ENCODE measurements at regions not wholly inside any gene's neighbourhood (a gene's known extent, or its start where the extent isn't known, plus 50 kb on each side); places are given as distances from the start of the nearest gene placed in this dataset.

DNA sequence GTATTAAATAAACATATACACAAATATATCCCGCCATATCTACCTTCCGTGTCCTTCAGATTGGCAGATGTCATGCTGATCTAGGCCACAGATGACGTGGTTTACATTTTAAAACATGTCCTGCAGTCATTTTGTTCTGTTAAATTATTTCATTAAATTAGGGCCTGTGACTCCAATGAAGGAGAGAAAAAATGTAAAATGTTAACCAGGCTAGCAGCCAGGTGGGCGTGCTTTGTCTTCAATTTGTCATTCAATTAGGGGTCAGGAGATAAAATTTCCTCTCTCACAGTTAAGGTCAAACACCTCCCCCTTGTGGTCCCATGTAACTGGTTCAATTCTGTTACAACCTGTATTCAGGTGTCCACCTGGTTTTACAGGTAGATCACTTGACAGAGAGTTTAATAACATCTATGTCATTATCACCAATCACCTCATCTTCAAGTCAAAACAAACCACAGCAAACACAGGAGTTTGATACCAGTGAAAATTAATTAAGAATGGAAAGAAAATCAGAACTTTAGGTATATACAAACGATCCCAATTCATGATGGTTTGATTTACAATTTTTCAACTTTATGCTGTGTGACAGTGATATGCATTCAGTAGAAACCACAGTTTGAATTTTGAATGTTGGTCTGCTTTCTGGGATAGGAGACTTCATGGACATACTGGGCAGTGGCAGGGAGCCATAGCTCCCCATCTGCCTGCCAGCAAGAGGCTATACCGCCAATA lies 339.4 kb downstream of the CMPK2 start:
- peak; percentile 76 for DNase-seq (ENCODE audit: low spot score)

DNA sequence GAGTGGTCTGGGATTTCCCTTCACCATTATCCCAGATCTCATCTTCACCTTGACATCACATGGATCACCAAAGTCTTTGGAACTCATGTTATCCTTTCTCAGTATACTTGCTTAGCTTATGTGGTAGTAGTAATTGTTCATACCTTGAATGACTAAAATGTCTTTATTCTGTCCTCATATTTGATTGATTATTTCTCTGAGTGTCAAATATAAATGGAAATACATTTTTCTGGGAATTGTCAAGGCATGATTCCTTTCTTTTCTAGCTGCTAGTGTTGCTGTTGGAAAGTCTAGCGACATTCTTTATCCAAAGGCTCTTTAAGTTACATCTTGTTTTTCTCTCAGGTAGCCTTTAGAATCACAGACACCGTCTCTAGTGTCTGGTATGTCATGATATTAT lies 334.4 kb downstream of the CMPK2 start:
- DNase-seq (ENCODE audit: low spot score) = no peak

- peak; percentile 17 for DNase-seq (ENCODE audit: low spot score)
Observed at GRCh38 chr2:6535572-6535971, 330.1 kb downstream of the CMPK2 start.

- no peak for DNase-seq (ENCODE audit: low spot score)
Observed at GRCh38 chr2:6538607-6539006, 327.1 kb downstream of the CMPK2 start.

DNA sequence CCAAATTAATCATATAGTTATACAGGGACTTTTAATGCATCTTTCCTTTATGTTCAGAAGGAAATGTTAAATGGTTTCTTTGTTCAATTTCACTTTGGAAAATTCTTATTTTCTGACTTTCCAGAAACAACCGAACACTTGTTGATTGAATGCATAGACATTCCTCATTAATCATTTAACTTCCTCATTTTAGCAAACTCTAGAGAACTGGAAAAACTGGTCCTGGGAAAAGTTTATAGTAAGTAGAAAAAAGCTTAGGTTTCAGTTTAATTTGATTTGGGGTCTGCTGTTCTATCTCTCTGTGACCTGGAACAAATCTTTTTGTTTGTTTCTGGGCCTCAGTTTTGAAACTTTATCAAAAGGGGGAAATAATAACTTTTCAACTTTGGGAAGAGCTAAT lies 320.4 kb downstream of the CMPK2 start:
- no peak for DNase-seq (ENCODE audit: low spot score)

GRCh38 chr2:6545795-6546194 lies 319.9 kb downstream of the CMPK2 start:
- no peak for DNase-seq (ENCODE audit: low spot score)

GRCh38 chr2:6554466-6554865 lies 311.2 kb downstream of the CMPK2 start:
- DNase-seq (ENCODE audit: low spot score) = no peak

- no peak for DNase-seq (ENCODE audit: low spot score)
Observed at GRCh38 chr2:6556755-6557154, 309.0 kb downstream of the CMPK2 start.

- DNase-seq (ENCODE audit: low spot score) = no peak
Observed at GRCh38 chr2:6557737-6558136, 308.0 kb downstream of the CMPK2 start.

DNA sequence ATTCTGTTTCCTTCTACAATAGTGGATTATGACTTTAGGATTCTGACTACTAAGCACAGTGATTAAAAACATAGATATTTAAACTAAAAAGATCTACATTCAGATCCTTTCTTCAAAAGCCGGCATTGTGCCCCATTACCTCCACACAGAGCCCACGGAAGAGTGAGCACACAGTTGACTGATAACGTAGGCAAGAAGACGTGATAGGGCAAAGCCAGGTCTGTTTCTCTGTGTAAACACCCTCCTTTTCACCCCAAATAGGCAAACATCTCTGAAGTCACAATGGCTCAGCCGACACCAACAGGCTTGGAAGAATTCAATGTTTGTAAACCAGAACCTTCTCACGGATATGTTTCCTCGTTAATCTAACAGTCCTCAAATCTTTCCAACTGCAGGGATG lies 302.9 kb downstream of the CMPK2 start:
- no peak for DNase-seq (ENCODE audit: low spot score)

DNA sequence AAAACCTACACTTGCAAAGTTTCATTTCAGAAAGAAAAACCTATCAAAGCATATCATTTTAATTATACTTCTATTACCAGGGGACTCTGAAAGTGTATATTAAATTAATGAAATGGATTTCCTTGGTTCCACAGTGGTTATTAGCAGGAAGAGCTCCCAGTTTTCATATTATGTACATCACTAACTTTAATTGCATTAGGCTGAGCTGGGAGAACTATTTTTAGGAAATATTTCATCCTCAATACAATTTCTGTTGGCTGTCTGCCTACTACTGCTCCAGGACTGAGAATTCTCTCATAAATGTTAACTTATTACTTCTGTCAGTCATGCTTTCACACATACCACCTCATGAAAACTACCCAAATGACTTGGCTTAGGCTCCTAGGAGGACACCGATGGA lies 301.4 kb downstream of the CMPK2 start:
- no peak for DNase-seq (ENCODE audit: low spot score)

DNA sequence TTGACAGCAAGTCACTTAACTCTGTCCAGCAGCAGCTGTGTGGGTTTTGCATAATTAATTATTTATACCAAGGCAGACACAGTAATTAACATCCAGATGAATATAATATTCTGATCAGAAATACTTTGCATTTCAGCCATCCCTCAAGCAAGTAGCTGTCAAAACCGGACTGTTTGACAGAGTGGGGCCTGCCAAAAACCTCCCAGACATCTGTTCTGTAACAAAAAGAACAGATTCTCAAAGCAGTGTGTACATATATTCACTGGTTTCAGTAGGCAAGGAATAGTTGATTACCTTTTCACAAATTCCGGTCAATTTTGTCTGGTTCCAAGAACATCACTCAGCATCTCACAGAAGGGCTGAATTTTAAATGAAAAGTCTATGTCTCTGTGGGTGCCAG lies 291.6 kb downstream of the CMPK2 start:
- DNase-seq (ENCODE audit: low spot score) = no peak

DNA sequence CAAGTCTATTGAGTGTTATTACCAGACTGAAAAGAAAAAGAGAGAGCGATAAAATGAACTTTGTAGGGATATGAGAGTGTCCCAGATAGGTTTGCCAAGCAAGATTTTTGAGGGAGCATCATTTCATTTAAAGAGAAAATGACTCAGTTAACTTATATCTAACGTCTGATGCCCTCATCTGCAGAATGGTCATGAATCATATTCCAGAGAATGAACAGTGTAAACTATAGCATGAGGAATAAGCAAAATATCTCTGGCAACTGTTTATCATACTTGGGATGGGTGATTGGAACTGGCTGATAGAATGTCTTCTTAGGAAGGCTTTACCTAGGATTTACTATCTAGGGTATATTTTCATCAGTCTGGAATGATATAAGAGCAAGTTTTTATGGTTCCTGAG lies 289.4 kb downstream of the CMPK2 start:
- DNase-seq (ENCODE audit: low spot score) = no peak

GRCh38 chr2:6577960-6578359 lies 287.7 kb downstream of the CMPK2 start:
- no peak for DNase-seq (ENCODE audit: low spot score)

- DNase-seq (ENCODE audit: low spot score) = no peak
Observed at GRCh38 chr2:6578416-6578815, 287.3 kb downstream of the CMPK2 start.

- DNase-seq (ENCODE audit: low spot score) = no peak
Observed at GRCh38 chr2:6579281-6579680, 286.4 kb downstream of the CMPK2 start.

- DNase-seq (ENCODE audit: low spot score) = no peak
Observed at GRCh38 chr2:6580982-6581381, 284.7 kb downstream of the CMPK2 start.

- no peak for DNase-seq (ENCODE audit: low spot score)
Observed at GRCh38 chr2:6589150-6589549, 276.6 kb downstream of the CMPK2 start.

GRCh38 chr2:6590442-6590841 lies 275.3 kb downstream of the CMPK2 start:
- no peak for DNase-seq (ENCODE audit: low spot score)

- no peak for DNase-seq (ENCODE audit: low spot score)
Observed at GRCh38 chr2:6602471-6602870, 263.2 kb downstream of the CMPK2 start.

- no peak for DNase-seq (ENCODE audit: low spot score)
Observed at GRCh38 chr2:6605836-6606505, 259.7 kb downstream of the CMPK2 start.

DNA sequence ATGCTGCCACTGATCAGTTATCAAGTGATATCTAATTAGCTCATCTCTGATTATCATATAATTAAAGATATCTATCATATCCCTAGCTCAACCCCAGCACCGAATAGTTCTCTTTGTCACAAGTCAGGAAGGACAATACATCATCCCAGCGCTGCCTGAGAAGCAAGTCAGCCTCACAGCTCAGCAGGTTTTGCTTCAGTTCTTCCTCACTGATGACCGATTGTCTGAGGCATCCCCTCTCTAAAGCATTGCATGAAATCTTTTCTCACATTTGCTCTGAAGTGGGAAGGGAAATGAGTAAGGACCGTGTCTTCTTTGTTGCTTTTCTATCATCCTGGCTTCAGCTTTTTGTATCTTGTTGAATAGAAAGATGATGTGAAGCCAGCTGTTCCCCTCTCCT lies 247.9 kb downstream of the CMPK2 start:
- no peak for DNase-seq (ENCODE audit: low spot score)

- no peak for DNase-seq (ENCODE audit: low spot score)
Observed at GRCh38 chr2:6618201-6618600, 247.5 kb downstream of the CMPK2 start.

- no peak for DNase-seq (ENCODE audit: low spot score)
Observed at GRCh38 chr2:6623746-6624145, 242.0 kb downstream of the CMPK2 start.

All from iPS-NIHi11 (cell line).